Midbrain (tissue), 1 donor: ENCODE measurements at regions not wholly inside any gene's neighbourhood (a gene's known extent, or its start where the extent isn't known, plus 50 kb on each side); places are given as distances from the start of the nearest gene placed in this dataset.

Experiments used
- DNase-seq: peaks from one replicate; lab custom pipeline; 2025; lab: John Stamatoyannopoulos, UW

DNA sequence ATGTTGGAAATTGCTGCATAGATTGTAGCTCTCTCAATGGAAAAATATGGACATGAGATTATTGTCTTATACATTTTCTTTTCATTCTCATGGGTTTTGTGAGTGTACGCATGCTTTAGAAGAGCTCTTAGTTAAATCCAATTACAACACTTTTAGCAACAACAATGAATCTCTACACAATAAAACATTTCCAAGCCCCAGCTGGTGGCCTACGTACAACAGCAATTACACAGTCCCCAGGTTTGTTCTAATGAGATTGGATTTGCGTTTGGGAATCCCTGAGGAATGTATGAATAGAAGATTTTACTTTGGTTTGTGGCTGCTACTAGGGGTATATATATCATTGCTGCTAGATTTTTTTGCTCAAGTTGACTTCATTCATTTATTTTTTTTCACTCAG is 98.6 kb downstream of the FHDC1 start:
- no peak for DNase-seq

- DNase-seq = no peak
Observed at GRCh38 chr4:153036931-153037482, 100.9 kb downstream of the FHDC1 start.

DNA sequence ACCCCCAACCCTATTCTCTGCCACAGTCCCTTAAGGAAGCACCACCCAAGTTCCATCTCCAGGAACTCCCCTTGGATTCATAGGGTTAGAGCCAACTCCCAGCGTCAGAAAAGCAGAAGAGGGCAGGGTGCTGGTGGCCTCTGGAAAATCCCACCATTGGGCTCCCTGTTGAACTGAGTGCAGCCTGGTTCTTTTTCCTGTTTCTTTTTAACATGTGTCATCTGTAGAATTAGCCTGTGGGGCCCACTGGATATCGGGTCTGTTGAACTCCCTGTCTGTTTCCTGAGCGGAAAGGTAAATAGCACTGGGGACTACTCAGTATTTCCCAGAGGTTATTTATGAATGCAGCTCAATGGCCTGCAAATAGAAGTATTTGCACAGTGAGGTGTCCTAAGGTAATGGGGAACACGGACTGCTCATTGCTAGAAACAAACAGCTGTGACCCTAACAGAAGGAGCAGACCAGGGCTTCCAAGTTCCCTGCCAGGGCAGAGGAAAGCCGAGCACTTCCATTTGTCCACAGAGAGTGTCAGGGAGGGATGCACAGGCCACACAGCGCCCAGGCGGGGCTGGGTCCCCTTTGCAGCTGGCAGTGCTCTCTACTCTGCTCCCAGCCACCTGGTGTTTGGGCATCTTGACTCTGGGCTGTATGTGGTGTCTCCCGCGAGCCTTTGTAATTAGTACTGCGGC is 102.6 kb downstream of the FHDC1 start:
- no peak for DNase-seq

DNA sequence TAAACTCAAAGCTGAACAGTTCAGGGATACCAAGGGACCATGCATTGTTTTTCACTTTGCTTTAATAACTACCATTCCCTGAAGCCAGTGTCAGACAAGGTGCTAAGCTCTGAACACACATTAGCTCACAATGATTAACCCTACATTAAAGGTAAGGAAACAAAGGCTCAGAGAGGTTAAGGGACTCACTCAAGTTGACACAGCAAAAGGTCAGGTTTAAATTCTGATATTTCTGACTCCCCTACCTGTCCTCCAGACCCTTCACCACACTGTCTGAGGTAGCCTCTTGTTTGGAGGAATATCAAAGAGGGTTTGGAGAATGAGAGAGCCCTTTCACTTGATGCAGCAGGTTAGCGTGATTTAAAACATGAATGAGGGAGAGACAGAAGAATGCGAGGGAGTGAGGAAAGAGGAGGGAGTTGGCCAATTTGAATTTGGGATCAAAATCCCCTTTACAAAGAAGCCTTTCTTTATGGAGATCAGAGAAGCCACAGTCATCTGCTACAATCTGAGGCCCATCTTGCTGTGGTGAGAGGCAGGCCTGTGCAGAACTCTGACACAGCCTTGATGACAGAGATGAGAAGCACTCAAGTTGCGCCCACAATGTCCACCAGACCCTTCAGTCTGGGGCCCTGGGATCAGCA is 103.5 kb downstream of the FHDC1 start:
- DNase-seq = no peak

DNA sequence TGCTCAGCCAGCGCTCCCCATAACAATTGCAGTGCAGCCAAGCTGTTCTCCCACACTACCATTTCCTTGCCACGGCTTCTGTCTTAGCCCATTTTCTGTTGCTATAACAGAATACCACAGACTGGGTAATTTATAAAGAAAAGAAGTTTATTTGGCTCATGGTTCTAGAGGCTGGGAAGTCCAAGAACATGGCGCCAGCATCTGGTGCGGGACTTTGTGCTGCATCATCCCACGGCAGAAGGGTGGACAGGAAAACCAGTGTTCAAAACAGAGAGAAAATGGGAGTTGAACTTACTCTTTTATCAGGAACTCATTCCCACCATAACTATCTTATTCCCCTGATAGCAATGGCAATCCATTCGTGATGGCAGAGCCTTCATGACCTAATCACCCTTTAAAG is 104.6 kb downstream of the FHDC1 start:
- no peak for DNase-seq

GRCh38 chr4:153044036-153044435 is 107.9 kb downstream of the FHDC1 start:
- DNase-seq = no peak

GRCh38 chr4:153045111-153045982 is 109.2 kb downstream of the FHDC1 start:
- DNase-seq = no peak

- DNase-seq = no peak
Observed at GRCh38 chr4:153058671-153059060, 122.5 kb downstream of the FHDC1 start.

DNA sequence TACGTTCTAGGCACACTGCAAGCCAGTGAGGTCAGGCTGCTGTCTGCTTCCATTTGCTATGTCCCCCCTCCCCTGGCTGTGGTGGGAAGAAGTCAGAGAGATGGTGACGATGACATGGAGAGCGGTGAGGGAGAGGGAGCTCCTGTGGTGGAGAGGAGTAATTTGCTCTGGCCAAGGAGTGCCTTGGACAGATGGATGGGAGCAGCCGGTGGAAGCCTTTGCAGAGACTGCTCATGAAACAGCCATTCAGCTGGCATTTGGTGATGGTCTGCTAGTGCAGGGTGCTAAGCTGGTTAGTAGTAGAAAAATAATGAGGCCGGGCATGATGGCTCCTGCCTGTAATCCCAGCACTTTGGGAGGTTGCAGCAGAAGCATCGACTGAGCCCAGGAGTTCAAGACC is 124.1 kb downstream of the FHDC1 start:
- DNase-seq = no peak

- no peak for DNase-seq
Observed at GRCh38 chr4:153061971-153062370, 125.8 kb downstream of the FHDC1 start.

- no peak for DNase-seq
Observed at GRCh38 chr4:153062652-153063168, 126.6 kb downstream of the FHDC1 start.

- DNase-seq = no peak
Observed at GRCh38 chr4:153063490-153063889, 127.4 kb downstream of the FHDC1 start.

DNA sequence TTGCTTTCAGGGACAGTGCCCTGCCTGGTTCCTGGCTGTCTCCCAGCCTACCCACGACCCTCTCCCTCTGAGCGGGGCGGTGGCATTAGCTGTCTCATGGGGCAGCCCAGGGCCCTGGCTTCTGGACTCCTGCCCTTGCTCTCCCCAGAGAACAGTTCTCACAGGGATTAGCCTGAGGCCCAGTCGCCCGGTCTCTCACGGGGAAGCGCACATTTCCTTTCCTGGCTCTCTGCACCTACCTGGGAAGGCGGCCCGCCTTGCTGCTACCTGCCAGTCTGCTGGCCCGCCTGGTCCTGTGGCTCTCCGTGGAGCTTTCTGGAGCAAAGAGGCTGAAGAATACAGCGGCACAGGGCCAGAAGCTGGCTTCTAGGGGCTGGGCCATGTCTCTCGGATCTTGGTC is 128.4 kb downstream of the FHDC1 start:
- no peak for DNase-seq

DNA sequence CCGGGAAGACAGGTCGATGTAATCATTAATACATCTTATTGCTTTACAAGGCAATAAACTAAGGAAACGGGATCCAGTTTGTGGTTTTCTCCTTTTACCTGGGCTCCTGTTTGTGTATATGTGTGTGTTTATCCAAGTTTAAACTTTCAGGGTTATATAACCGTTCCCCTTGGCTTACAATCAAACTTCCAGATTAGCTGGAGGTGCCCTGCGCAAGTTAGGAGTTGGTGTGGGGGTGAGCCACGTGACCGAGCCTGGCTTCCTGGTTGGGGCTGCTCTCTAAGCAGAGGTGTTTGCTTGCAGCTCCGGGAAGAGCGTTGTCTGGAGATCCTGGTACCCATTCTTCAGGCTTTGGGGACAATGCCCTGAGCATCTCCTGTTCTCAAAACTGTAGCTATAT is 129.2 kb downstream of the FHDC1 start:
- no peak for DNase-seq

DNA sequence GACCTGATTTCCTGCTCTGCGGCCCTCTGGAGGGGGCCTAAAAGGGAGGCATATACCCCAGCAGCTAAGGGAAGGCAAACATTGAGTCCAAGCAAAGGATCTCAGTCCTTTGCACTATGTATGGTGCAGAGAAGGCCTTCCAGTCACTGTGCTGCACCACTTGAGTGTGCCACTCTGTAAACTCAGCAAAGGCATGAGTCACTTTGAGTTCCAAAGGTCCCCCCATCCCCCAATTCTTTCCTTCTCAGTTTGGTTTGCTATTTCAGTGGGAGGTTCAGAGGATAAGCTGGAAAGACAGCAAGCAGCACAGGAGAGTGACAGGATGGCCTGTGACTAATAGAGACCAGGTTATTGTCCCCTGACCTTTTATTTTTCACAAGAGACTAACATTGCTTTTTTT is 131.3 kb downstream of the FHDC1 start:
- DNase-seq = no peak

GRCh38 chr4:153068751-153069150 is 132.6 kb downstream of the FHDC1 start:
- no peak for DNase-seq

DNA sequence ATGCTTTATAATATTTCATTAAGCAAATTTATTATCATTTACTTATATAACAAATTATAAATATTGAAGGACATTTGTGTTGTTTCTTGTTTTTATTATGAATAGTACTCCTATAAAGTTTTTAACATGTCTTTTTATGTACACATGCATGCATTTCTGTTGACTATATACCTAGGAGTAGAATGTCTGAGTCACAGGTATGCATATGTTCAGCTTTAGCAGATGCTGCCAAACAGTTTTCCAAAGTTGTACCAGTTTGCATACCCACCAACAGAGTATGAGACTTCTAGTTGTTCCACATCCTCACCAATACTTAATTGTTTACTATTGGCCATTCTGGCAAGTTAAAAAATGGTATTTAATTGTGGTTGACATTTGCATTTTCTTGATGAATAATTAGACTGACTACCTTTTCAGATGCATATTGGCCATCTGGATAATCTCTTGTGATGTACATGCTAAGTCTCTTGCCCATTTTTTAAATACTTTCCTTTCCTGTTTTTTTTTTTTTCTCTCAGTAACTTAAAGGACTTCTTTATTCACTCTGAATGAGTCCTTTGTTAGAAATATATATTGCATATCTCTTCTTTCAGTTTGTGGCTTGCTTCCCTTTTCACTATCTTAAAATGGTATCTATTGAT is 132.2 kb upstream of the TRIM2 start:
- no peak for DNase-seq

DNA sequence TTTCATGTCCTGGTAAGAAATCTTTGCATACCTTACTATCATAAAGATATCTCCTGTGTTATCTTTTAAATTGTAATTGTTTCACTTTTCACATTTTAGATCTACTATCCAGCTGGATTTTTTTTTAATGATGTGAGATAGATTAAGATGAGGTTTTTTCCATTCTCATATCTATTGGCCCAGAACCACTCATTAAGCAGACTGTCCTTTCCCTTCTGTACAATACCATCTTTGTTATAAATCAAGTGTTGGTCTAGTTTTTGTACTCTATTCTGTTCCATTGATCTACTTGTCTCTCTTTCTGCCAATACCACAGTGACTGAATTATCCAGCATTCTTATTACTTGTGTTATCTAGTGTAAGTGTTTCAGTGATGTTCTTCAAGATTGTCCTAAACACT is 131.6 kb upstream of the TRIM2 start:
- DNase-seq = no peak

GRCh38 chr4:153074486-153074885 is 129.8 kb upstream of the TRIM2 start:
- DNase-seq = no peak

DNA sequence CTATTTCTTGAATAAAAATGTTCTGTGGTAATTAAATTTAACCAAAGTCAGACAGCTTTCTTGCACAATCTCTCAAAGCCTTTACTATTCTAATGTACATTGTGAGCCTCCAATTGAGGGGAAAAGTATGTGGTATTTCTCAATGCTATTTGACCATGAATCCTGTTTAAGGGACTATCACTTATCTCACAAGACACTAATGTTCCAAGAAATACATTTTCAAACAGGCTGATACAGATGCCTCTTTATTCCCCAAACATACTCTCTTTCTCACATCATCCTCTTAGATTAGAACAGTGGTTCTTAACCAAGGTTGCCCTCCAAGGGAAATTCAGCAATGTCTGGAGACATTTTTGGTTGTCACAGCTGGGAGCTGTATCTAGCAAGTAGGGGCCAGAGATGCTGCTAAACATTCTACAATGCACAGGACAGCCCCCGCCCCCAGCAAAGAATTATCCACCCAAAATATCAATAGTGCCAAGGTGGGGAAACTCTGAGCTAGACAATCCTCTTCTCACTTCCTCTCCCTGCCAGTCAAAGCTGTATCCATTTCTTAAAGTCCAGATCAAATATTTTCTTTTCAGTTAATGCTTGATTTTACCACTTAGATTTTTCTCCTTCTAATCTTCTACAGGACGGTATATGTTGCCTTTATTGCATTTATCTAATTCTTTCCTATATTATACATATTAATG is 129.2 kb upstream of the TRIM2 start:
- no peak for DNase-seq

GRCh38 chr4:153075836-153076518 is 128.3 kb upstream of the TRIM2 start:
- no peak for DNase-seq
